T1000 (cell line): ENCODE measurements at regions not wholly inside any gene's neighbourhood (a gene's known extent, or its start where the extent isn't known, plus 50 kb on each side); places are given as distances from the start of the nearest gene placed in this dataset.
"Not testable (repeated sequence)": the region's sequence is repeated elsewhere in the genome, so short reads cannot be mapped to it uniquely, and the experiment has no call there.

Experiments used
- DNase-seq: peaks from one replicate; lab custom pipeline; 2025; ENCODE audit warnings: mixed read lengths; lab: John Stamatoyannopoulos, UW

DNA sequence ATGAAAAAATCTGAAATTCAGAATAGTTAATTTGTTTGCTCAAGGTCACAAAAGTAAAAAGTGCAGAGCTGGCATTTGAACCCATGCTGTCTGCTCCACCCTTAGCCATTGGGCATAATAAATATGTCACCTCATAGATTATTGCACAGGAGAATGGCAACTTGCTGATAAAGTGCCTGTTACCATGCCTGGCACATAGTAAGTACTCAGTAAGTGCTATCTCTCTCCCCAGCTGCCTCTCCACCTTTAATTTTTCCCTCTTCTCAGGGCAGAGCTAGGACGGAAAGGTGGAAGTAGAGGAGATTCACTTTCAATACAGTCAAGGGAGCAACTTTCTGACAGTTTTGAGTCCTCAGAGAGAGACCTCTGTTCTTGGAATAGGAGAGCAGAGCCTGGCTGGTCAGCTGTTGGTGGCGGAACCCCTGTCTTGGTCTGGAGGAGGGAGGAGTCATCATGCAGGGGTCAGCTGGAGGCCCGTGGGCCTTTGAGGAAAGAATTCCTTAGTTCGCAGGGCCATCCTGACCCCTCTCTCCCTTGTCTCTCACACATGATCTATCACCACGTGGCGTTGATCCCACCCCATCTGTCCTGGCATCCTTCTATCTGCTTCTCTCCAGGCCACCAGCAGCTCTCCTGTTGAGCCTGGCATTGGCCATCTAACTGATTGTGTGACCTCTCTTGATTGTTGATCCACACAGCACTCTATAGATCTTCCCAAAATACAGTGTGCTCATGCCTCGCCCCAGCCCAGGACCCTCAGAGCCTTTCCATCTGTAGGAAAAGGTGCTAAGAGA is 149.3 kb downstream of the RPLP1 start:
- DNase-seq, result no peak

DNA sequence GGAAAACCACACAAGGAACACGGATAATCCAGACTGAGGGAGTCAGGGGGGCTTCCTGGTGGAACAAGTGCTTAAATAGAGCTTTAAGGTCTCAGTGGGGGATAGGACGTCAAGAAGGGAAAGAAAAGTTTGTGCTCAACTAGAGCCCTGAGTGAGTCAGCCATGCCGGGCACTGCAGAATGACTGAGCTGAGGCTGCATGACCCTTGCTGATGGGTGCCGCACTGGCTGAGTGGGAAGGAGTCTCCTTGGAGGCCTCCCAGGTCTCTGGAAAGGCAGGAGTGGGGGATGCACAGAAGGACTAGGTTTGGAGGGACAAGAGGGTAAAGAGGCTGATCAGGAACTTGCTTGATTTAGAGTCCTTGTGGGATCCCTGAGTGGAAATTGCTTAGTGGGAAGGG is 150.3 kb downstream of the RPLP1 start:
- DNase-seq, result no peak

DNA sequence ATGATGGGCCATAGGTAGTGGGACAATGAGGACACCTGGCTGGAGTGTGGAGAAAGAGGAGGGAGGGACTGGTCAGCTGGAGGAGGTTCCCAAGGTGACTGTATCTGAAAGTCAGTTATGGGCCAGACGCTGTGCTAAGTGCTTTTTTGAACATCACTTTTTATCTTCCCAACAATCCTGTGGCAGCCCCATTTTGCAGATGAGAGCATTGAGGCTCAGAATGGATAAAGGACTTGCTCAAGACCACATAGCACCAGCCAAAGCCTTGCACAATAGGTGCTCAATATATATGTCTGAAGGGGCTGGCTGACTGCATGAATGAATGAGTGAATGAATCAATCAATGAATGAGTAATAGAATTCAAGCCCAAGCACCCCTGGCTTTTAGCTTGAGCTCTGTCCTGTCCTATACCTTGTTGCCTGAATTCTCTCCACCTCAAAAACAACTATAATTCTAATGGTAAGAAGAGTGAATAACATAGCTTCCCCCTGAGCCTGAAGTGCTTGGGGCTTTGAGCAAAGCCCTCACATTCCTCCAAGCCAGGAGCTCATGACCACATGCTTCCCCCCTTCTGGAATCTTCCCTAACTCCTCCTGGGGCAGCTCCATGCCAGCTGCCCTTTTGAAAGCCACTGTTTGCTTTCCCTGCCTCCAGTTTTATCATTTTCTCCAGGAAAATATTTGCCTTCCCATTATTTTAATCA is 150.9 kb downstream of the RPLP1 start:
- no peak for DNase-seq

DNA sequence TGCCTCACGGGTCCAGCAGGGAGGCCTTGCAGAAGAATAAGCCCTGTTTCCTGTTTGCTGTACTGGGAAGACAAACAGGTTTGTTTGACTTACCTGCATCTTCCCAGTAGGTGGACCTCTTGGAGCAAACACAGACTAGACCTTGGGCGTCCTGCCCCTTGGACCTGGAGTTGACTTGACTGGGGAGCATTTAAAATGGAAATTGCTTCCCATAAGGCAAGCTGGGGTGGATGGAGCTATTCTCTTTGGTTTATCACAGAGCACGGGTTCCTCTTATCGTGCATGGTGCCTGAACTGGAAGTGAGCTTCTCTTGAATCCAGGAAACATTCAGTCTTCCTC is 151.4 kb downstream of the RPLP1 start:
- DNase-seq, result no peak

DNA sequence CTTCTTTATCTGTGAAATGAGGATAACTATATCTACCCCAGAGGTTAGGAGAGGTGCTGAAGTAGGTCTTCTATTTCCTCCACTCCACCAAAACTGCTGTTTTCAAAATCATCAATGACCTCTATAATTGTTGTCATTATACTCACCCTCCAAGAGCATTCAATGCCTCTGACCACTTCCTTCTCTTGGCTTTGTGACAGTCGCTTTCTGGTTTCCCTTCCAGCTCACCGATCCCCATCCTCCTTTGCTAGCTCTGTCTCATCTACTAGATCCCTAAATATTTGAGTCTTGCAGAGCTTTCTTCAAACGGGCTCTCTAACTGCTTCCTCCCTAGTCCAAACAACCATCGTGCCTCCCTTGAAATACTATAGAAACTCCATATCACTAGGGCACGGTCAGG is 153.5 kb downstream of the RPLP1 start:
- DNase-seq, result no peak

DNA sequence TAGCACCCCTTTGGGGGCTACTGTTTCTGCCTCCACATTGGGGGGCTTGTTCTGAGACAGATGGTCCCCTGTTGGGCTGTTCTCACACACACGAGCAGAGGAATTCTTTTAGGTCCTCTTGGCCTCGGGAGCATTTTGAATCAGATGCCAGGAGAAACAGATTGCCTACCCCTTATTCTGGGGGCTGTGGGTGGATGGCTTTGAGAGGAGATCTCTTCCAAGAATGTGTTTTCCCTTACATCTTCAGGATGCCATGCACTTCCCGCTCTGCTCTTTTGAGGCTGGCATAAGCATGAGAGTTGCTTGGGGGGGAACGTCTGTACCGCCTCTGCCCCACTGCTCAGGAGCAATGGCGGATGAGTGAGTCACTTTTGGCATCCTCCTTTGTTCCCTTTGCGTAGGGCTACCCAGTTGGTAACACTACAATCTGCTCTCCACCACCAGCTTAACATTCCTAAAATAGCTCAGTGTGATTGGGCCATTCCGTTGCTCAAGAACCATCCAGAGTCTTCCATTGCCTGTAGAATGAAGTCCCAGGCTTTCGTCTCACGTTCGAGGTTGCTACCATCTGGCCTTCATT is 154.4 kb downstream of the RPLP1 start:
- DNase-seq, result no peak

DNA sequence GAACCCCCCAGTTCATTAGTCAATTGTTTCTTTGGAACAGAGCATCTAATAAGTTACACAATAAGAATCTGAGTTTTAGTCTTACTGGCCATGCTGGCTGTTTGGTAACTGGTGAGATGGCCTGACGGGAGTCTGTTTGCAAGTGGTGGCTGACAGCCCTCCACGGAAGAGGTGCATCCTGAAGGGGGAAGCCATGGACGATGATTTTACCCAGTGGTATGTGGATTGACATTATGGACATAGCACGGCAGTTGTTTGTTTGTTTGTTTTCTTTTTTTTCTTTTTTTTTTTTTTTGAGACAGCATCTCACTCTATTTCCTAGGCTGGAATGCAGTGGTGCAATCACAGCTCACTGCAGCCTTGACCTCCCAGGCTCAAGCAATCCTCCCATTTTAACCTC is 156.0 kb downstream of the RPLP1 start:
- DNase-seq, result no peak

DNA sequence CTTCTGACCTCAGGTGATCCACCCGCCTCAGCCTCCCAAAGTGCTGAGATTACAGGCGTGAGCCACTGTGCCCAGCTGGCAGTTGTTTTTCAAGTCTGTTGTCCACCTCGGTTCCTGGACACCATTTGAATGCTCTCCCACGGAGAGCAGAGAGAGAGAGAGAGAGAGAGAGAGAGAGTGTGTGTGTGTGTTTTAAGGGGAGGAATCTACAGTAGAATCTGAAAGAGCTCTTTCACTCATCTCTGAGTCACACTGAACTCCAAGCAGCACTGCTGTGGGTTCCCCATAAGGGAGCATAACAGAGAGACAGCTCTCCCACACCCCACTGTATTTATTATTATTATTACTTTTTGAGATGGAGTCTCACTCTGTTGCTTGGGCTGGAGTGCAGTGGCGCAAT is 156.6 kb downstream of the RPLP1 start:
- DNase-seq, result no peak

DNA sequence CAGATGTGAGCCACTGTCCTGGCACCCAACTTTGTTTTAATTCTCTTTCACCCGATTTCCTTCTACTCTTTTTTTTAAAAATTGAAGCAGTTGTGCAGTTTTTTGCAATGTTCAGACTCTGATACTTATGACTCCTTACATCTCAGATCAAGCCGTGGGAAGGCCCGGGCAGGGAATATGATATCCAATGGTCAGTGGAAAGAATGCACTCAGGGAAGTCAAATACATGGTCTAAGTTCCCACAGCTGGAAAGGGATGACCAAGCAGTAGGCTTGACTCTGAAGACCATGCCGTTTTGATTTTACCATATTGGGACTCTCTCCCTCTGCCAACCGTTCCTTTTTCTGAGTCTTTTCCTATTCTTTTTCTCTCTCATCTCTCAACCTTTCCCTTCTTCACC is 157.2 kb downstream of the RPLP1 start:
- DNase-seq, result no peak

DNA sequence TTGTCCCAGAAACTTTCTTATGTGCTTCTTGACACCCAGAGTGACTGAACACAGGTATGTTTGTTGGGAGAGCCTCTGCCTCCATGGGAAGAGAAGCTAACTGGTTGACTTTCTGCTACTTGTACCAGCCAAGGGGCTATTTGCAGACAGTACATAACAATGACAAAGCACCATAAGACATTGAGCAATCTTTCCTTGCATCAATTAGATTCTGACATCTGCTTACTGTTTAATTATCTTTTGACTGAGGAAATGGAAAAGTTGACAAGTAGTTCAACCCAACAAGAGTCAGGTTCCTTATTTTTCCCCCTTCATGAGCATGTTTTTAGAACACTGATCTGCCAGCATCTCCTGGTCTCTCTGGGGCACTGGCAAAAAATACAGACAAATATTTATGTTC is 157.7 kb downstream of the RPLP1 start:
- no peak for DNase-seq

DNA sequence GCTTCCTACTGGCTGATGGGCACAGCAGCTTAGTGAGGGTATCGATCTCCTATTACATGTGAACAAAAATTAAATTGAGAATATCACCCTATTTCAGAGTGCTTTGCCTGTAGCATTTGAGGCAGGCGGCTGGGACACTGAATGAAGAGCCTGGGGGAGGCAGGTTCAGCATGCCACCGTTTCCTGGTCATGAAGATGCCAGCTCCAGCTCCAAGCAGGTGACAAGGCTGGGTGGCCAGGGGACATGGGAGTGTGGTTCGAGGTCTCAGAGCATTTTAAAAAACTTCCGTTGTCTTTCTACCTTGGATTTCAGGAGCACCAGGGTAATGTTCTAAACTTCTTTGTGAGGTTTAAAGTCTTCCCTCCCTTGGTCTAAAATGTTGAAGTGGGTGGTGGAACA is 158.2 kb downstream of the RPLP1 start:
- no peak for DNase-seq

DNA sequence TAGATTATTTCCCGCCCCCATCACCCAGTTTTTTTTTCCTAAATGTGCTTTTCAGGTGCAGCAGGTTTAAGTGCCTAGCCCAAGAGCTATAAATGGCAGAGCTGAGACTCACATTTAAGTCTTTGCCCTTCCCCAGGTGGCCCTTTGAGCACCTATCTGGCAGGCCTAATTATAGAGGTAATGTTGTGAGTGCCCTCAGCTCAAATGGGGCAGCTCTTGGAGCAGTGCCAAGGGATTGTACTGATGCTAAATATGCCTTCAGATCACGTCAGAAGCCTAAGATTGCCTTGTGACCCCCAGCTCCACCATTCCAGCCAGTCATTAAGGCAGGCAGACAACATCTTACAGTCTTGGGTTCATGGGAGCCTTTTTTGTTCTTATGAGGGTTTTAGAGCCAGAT is 159.5 kb downstream of the RPLP1 start:
- no peak for DNase-seq

DNA sequence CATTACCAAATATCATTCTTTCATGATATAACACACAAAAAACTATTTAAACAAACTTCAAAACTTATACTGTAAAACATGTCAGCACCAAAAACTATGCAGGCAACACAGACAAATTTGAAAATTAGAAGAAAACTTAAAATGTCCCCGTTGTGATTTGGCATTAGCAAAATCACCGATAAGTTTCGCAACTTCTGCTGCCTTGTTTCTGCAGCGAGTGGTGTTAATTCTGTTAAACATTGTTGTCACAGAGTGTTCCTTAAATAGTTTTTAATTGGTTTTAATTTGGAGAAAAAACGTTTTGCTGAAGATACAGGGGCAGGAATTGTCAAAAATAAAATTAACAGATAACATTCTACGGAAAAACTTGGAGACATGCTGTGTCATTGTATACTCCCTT is 160.6 kb downstream of the RPLP1 start:
- DNase-seq, result no peak

DNA sequence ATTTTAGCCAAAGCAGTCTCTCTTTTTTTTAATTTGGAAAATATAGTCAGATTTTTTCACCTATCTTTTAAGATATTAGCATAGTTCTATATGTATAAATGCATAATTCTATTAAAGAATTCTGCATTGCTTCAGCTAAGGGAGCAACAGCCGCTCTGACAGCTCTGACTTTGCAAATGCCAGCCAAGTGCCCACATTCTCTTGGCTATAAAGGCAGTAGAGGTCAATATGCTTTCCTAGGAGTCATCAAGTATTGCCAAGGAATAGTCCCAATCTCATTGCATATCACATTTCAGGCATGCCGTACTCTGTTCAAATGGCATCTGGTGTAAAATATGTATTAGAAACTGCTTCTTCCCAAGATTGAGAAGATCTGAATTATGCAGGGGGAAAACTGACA is 161.4 kb downstream of the RPLP1 start:
- no peak for DNase-seq

DNA sequence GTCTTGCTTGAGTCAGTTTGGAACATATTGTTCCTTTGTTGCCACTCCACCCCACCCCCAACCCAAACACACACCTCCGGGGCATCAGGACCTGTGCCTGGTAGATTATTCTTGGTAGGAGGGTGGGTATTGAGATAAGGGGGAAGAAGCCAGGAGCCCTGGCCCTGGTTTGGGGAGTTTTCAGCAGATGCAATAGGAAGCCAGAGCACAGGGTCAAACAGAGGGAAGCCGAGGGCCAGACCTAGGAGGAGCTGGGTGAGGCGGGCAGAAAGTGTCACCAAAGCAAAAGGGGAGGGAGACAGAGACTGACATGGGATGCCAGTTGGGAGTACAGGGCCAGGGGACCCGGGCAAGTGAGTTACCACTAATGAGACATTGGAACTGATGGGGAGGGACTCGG is 163.1 kb downstream of the RPLP1 start:
- DNase-seq, result no peak

DNA sequence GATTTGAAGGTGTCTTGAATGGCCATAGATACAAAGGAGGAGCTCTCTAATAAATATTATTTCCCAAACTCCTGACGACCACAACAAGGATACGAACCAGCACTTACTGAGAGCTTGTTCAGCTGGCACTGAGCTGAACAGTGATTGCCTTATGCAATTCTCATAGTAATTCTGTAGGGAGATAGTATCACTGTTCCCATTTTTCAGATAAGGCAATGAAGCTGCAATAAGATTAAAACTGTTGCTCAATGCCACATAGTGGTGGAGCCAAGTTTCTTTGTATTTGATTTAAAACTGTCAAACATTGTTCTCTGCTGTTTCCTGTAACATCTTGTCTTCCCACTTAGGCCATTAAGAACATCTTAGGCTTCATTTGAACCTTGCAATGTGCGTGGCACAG is 163.9 kb downstream of the RPLP1 start:
- DNase-seq, result no peak

DNA sequence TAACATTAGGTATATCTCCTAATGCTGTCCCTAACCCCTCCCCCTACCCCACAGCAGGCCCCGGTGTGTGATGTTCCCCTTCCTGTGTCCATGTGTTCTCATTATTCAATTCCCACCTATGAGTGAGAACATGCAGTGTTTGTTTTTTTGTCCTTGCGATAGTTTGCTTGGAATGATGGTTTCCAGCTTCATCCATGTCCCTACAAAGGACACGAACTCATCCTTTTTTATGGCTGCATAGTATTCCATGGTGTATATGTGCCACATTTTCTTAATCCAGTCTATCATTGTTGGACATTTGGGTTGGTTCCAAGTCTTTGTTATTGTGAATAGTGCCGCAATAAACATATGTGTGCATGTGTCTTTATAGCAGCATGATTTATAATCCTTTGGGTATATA is 164.5 kb downstream of the RPLP1 start:
- DNase-seq, result not testable (repeated sequence)

DNA sequence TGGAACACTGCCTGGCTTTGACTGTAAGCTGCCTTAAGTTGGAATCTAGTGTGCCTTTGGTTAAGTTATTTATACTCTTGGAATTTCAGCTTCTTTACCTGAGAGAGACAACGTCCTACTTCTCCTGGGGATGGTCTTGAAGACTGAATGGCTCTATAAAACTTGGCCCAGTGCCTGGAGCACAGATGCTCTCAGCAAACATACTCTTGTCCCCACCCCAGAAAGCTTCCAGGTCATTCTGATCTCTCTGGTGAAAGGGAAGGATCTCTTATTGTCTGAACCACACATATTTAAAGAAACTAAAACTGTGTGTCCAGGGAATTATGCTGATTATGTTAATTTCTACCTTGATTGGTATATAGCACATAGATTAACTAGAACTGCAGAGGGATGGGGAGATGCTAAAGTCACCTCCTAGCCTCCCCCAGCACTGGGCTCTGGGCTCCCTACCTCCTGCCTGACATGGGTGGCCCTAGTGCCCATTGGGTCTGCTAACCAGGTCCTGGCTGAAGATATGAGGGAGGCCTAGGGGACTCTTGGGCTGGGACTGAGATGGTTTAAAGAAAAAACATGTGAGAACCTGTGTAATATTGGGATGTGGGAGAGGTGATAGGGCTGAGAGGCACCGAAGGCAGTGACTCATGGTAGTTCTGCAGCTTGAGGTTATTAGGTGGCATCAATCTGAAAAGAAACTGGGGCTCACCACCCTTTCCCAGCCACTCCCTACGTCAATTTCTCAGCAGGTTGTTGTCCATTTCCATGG is 171.0 kb downstream of the RPLP1 start:
- DNase-seq, result no peak

DNA sequence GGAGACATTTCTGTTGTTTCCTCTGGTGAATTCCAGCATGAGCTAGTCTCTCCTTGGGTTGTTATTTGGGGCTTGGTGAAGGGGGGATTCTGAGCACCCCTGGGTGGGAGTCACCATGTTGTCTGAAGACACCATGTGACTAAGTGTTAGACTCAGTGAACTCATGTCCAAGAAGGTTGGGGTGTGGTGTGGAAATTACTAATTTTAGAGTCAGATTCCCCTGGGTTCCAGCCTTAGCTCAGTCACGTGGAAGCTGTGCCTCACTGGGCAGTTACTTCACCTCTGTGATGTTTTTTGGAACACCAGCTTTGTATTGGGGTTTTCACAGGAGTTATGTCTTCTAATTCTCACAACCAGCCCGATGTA is 171.5 kb downstream of the RPLP1 start:
- no peak for DNase-seq

DNA sequence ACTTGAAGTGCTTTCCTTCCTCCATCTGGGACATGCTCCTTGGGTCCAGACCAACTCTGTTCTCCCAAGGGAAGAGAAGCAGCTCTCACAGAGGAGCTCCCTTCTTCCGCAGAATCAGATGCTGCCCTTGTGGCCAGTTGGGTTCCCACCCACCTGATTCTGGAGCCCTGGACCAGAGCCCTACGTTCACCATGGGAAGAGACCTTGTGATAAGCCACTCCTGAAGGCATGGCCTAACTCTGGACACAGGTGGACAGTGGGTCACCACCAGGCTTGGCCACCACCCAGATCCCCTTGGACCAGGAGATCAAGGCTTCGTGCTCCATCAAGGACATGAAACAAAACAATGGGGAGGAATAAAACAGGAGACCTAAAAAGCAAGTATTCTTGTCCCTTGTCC is 172.2 kb downstream of the RPLP1 start:
- no peak for DNase-seq

DNA sequence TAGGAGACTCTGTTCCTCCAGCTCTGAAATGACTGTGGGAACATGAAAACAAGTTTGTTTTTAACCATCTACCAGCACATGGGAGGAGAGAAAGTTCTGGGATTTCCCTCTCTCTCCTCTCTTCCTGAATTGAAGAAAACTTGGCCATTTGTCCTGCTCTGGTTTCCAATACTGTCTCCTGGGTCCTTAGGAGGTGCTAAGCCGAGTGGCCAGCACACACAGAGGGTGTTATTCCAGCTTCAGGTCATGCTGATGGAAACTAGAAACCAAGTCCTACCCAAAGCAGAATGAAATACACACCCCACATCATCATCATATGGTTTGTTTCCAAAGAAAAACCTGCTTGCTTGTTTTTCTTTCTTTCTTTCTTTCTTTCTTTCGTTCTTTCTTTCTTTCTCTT is 172.7 kb downstream of the RPLP1 start:
- no peak for DNase-seq

DNA sequence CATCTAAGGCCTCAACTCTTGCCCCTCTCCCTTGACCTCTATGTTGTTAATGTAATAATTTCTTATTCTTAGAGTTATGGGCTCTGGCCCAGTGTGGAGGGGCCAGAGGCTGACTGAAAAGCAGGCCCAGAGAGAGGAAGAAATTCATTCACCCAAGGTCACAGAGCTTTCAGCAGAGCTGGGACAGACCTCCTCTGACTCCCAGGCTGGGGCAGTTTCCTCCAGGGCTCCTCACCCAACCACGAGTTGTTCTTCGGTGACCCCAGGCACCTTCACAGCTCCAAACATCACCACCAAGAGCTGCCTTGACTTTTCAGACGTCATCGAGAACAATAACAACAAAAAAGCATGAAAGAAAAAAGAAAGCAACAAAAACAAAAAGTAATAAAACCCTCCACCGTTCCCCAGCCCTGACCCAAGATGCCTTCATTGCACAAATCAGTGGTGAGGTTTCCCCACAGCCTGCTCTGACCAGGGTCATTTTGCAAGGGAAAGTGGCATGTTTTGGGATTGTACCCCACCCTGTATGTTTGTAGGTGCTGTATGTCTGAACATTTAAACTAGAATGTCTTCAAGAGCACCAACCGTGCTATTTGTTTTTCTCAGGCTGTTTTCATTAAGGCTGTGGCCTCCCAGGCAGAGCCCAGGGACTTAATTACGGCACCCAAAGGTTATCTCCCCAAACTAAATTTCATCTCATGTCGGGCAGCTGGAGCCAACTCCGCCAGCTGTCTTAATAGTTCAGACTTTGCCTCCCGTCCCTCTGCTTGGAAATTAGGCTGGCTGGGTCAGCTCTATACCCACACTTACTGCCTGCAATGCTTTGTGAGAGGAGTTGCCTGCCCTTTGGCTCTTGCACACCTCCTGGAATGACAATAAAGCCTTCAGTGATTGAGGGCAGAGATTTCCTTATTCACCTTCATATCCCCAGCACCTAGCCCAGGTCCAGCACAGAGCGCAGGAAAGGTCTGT is 173.8 kb downstream of the RPLP1 start:
- no peak for DNase-seq
